NCI-H69 (cell line): ENCODE measurements at regions not wholly inside any gene's neighbourhood (a gene's known extent, or its start where the extent isn't known, plus 50 kb on each side); places are given as distances from the start of the nearest gene placed in this dataset.
A peak's percentile ranks its signal among the peaks of the same experiment; 100 is the strongest.

Source experiments
- DNase-seq: peaks from one replicate; lab custom pipeline; 2025; lab: John Stamatoyannopoulos, UW

DNA sequence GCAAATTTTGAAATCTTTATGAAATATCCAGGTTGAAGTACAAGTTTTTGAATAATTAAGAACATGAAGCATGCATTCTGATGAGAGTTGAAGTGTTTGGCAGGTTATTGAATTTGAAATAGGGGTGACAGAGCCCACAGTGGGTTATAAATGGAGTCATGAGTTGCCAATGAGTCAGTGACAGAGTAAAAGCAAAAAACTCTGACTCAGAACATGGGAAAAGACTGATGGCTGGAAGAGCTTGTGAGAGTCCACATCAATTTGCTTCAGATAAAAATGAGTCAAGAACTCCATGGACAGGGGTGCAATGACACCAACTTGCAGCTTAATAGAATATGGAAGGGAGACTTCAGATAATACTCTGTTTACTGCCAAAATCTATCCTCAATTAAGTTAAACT is 105.3 kb downstream of the SLC6A15 start:
- no peak for DNase-seq

- peak; percentile 16 for DNase-seq
These were observed 107.1 kb downstream of the SLC6A15 start for GRCh38 chr12:84805474-84805858.

GRCh38 chr12:84804691-84805473 is 107.7 kb downstream of the SLC6A15 start:
- no peak for DNase-seq

- peak; percentile 76 for DNase-seq
These were observed 108.9 kb downstream of the SLC6A15 start for GRCh38 chr12:84803661-84804060.

- DNase-seq: no peak
These were observed 110.4 kb downstream of the SLC6A15 start for GRCh38 chr12:84802161-84802560.

GRCh38 chr12:84793558-84794367 is 118.8 kb downstream of the SLC6A15 start:
- DNase-seq: no peak

DNA sequence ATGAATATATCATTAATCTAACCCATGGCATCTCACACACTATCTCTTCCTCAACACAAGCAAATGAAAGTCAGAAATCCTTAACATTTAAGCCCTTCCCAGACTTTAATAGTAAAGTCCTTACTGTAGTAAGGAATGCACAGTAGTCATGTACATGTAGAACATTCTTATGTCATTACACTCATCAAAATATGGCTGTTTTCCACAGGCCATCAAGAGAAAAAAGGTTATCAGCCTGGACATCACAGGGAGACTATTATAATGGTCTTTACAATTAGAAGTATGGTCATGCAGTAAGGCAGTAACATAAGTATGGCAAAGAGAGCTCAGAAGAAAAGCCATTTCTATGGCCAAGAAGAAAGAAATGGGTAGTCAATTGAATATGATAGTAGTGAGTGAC is 121.2 kb downstream of the SLC6A15 start:
- DNase-seq: no peak

GRCh38 chr12:84789184-84789583 is 123.4 kb downstream of the SLC6A15 start:
- peak; percentile 19 for DNase-seq

- DNase-seq: no peak
These were observed 125.3 kb downstream of the SLC6A15 start for GRCh38 chr12:84787253-84787652.

DNA sequence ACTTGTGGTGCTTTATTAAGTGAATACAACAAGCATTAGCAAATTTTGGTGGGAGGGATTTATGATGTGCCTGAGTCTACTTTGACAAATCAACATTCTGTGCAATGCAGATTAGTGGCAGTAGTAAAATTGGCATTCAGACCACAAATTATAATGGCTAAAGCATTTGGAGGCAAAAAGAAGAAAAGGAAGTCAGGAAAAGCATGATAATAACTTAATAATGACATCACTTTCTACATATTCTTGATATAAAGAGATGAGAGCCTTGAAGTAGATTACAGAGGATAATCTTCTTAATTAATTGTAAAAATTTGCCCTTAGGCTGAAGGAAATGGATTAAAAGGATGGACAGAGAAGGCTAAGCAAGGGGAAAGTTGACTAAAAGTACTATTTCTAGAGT is 126.0 kb downstream of the SLC6A15 start:
- DNase-seq: no peak

DNA sequence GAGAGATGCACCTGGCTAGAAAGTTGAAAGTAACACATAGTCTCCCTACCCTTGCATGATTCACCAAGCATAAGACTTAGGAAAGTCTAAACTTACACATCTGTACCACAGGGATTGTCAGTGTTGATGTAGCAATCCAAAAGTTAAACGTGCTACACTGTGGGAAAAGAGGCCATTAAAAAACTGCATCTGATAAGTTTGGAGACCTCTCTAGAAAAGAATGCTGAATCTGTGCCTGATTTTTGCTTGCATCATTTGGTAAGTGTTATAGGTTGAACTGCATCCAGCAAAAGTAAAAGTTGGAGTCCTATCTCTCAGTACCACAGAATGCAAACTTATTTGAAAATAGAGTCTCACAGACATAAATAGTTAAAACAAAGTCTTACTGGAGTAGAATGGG is 126.6 kb downstream of the SLC6A15 start:
- DNase-seq: no peak

DNA sequence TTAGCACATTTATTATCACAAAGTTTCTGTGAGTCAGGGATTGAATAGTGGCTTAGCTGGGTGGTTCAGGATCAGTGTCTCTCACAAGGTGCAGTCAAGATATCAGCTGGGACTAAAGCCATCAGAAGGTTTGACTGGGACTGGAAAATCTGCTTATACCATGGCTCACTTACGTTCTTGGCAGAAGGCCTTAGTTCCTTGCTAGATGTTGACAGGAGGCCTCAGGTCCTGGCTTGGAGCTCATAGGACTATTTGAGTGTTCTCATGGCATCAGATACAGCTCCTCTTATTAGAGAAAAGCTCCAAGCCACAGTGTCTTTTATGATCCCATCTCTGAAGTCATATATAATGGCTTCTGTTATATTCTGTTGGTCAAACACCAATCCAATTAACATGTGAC is 127.3 kb downstream of the SLC6A15 start:
- DNase-seq: peak; percentile 18

DNA sequence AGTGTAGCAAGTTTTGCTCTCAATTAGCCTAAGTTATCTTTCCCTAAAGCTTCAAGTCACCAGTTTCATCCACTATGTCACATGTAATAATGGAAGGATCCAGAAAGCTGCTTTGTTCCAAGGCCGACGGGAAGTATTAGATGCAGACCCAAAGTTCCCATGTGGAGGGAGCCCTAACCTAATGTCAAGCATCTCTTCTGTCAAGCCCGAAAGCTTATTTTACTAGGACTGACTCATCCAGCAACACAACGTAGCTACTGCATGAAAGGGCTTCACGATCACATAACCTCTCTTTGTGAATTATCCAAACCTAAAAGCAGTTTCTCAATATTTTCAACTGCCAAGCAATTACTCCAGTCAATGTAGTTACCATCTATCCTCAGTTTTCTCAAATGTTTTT is 133.4 kb downstream of the SLC6A15 start:
- no peak for DNase-seq

GRCh38 chr12:84772281-84772680 is 140.3 kb downstream of the SLC6A15 start:
- DNase-seq: no peak

DNA sequence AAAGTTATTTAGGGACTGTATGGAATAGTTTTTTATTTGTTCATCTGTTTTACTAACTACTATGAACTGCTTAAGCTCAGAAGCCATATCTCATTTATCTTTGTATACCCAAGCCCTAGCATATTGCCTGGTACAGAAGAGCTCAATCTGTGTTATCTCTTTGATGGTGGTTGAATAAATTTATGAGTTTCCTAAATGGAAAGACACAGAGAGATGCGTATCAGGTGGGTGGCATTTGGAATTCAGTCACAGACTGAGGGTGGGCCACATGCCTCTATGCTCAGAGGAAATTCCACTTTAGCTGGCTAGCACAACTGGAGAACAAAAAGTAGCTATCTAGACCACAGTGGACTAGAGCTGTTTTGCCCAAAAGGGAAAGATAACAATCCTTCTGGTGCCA is 145.5 kb downstream of the SLC6A15 start:
- no peak for DNase-seq

DNA sequence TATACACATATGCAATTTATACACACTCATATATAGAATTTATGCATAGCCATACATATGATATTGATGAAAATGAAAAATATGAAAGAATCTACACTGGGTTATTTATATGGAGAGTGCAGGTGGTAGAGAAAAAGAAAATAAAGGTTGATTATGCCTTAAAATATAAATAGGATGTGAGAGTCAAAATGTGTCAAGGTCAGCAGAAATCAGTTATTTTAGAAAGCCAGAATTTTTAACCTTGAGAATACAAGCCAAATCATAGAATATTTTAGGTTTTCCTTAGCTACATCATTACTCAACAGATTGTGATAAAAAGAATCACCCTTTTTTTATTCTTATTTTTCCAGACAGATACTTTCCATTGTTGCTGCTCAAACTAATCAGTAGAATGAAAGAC is 146.2 kb downstream of the SLC6A15 start:
- DNase-seq: no peak

GRCh38 chr12:84764001-84764400 is 148.6 kb downstream of the SLC6A15 start:
- DNase-seq: no peak

DNA sequence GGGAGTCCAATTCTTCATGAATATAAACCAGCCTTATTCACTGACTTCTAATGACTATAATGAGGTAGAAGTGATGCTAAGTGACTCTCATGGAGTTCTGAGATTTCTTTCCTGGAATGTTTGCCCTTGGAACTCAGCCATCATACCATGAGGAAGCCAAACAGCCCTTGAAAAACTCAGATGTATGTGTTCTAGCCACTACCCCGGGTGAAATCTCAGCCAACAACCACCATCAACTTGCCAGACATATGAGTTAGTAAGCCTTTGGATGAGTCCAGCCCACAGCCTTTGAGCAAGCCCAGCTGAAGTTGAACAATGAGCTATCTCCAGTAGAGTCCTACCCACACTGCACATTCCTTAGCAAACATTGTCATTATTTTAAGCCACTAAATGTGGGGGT is 149.5 kb downstream of the SLC6A15 start:
- DNase-seq: peak; percentile 36

DNA sequence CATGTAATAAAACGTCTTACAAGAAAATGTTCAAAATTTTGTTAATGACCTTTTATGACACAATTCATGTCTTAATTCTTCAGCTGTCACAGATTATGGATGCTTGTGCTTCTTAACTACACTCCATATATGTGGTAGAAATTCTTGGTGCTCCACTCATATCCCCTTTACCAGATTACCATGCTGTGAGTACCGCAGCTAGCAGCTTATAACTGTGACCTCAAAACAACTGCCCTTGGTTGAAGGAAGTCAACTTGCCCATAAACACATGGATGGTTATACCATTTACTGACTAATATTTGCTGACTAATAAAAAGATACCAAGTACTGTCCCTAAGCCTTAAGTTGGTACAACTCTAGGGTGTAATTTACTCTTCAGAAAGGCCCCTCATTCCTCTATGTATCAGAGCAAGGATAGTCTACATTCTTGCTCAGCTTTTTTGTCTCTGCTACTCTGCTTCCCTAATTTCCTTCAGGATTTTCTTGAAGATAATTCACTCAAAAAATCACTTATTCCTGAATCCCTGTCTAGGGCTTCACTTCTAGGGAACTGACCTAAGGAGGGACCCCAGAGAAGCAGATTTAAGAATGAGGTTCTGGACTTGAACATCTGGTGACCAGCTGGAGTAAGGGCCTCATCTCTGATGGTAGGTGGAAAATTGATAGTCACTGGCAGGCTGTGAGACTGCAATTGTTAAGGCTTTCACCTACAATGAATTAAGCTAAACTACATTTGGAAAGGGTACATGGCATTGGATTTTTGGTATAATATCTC is 152.3 kb downstream of the SLC6A15 start:
- DNase-seq: no peak

- DNase-seq: peak; percentile 29
These were observed 154.6 kb downstream of the SLC6A15 start for GRCh38 chr12:84757978-84758377.

DNA sequence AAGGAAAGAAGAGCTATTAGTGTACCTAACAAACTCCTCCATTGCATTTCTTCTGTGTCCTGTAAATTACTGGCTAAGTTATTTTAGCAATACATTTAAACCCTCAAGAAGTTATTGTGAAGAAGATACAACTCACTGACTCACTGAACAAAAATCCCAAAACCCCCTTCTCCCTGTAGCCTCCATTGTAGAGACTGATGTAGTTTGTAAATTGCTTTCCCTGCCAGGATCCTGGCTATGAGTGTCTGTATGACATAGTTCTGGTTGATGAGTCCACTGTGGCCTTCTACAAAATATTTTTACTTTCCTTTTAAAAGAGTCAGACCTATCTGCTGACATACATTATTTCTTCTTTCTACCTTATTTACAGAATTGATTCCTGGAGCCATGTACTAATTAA is 155.6 kb downstream of the SLC6A15 start:
- no peak for DNase-seq

GRCh38 chr12:84745127-84745526 is 167.5 kb downstream of the SLC6A15 start:
- no peak for DNase-seq

DNA sequence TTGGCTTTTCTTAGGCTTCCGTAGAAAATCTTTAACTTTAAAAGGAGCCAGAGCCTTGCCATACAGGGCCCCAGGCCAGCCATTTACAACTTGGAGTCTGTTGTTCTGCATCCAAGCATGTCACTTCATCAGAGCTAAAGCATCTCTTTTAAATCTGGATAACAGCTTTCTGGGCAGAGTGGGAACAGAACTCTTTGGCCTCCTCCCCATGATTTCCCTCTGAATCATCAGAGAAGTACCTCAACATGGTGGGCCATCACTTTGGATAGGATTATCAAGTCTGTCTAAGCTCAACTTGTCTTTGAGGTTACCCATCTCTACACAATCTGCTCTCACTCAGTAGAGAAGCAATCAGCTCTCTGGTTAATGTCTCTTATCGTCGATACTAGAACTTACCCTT is 170.9 kb downstream of the SLC6A15 start:
- DNase-seq: no peak
